Vagina (tissue), 2 donors: ENCODE measurements at regions not wholly inside any gene's neighbourhood (a gene's known extent, or its start where the extent isn't known, plus 50 kb on each side); places are given as distances from the start of the nearest gene placed in this dataset. TPM values are rescaled to one million over a fixed set of nuclear protein-coding genes. Genes with fewer than 3 reads are reported as not detected.
"Not testable (repeated sequence)": the region's sequence is repeated elsewhere in the genome, so short reads cannot be mapped to it uniquely, and the experiment has no call there.

Experiments
- DNase-seq, 2 donors: peaks; one replicate each; pipeline ENCODE4 v3.0.0-alpha.2; 2017; ENCODE audit errors: extremely low spot score in 2 of 2
- H3K27ac ChIP-seq: fragments of 200-600 bp; sonication (generic); one replicate; pipeline ENCODE4 v1.5.1; 2019
- H3K27me3 ChIP-seq: fragments of 200-600 bp; sonication (generic); one replicate; pipeline ENCODE4 v1.5.1; 2019
- H3K36me3 ChIP-seq, 2 donors: fragments of 200-600 bp; sonication (generic); one replicate each; pipeline ENCODE4 v1.5.1; 2017 to 2019
- H3K4me1 ChIP-seq: fragments of 200-600 bp; sonication (generic); one replicate; pipeline ENCODE4 v1.5.1; 2019
- H3K4me3 ChIP-seq, 2 donors: fragments of 200-600 bp; sonication (generic); 1 replicate in 1 of 2; 2 replicates in 1 of 2; pipeline ENCODE4 v1.5.1; 2016 to 2019
- H3K9me3 ChIP-seq: fragments of 200-600 bp; sonication (generic); one replicate; pipeline ENCODE4 v1.5.1; 2019
- POLR2A ChIP-seq, 2 donors: fragments of 450-650 bp; IDR thresholded peaks; one replicate each; pipeline ENCODE4 v1.6.1; 2017; ENCODE audit warnings: antibody characterized with exemption in 2 of 2, mild to moderate bottlenecking in 2 of 2, moderate library complexity in 2 of 2
- POLR2AphosphoS5 ChIP-seq, 2 donors: sonication (generic); formaldehyde crosslinking; IDR thresholded peaks; one replicate each; pipeline ENCODE4 v1.9.0; 2017; ENCODE audit warnings: antibody characterized with exemption in 2 of 2, mild to moderate bottlenecking in 2 of 2, low read depth in 1 of 2; ENCODE audit not compliant: insufficient read depth in 1 of 2
- intact Hi-C: fragments of 100-400 bp; cut with DNase I; formaldehyde crosslinking; loops from one replicate; pipeline ENCODE4 v1.15.1; 2023
- small RNA-seq: library from RNA; depleted of rRNA; stranded (forward); fragments of <200 nt; gene quantifications from one replicate; pipeline ENCODE3, GENCODE V24; 2016
- TF ChIP-seq, protein P1 (sequence below), 3 experiments: fragments of 450-650 bp in 2 of 3; fragments of 200-600 bp in 1 of 3; sonication (generic) in 1 of 3; IDR thresholded peaks; one replicate each; pipeline ENCODE4 v1.5.1; 2017 to 2019; ENCODE audit warnings: antibody characterized with exemption in 3 of 3, mild to moderate bottlenecking in 2 of 3, moderate library complexity in 2 of 3

DNA sequence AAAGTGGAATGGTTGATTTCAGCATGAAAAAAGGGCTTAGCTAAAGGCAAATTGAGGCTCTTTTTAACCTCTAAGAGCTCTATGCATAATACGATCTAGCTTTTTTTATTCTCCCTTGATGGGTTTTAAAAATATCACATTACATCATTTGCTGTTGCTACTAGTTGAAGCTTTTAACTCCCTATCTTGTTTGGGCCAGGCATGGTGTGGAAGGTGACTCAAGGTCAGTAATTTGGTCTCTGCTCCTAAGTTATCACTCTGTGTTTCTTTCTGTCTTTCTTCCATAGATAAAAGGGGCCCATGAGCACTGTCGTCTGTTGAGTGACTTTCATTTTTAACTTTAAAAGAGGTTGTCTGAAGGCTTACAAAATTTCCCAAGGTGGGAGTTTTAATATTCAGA is 58.1 kb upstream of the GOT2 start:
- Histone ChIP-seq H3K27me3 (no peaks in the 10 kb centered on the region), H3K4me1 (no peaks in the 10 kb centered on the region), H3K4me3 (no peak overlapping the region), H3K9me3 (no peaks in the 10 kb centered on the region), H3K36me3 (no peaks in the 10 kb centered on the region), H3K27ac (no peak overlapping the region)
- intact Hi-C loops: no loop called here
- TF ChIP-seq POLR2A (IDR thresholded peaks at IDR 0.05) (no peak), POLR2AphosphoS5 (IDR thresholded peaks at IDR 0.05; ENCODE audit: insufficient read depth in 1 of 2, low read depth in 1 of 2) (no peak)
- TF ChIP-seq, protein P1, sequence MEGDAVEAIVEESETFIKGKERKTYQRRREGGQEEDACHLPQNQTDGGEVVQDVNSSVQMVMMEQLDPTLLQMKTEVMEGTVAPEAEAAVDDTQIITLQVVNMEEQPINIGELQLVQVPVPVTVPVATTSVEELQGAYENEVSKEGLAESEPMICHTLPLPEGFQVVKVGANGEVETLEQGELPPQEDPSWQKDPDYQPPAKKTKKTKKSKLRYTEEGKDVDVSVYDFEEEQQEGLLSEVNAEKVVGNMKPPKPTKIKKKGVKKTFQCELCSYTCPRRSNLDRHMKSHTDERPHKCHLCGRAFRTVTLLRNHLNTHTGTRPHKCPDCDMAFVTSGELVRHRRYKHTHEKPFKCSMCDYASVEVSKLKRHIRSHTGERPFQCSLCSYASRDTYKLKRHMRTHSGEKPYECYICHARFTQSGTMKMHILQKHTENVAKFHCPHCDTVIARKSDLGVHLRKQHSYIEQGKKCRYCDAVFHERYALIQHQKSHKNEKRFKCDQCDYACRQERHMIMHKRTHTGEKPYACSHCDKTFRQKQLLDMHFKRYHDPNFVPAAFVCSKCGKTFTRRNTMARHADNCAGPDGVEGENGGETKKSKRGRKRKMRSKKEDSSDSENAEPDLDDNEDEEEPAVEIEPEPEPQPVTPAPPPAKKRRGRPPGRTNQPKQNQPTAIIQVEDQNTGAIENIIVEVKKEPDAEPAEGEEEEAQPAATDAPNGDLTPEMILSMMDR (IDR thresholded peaks at IDR 0.05): no peak
- no peak for DNase-seq

DNA sequence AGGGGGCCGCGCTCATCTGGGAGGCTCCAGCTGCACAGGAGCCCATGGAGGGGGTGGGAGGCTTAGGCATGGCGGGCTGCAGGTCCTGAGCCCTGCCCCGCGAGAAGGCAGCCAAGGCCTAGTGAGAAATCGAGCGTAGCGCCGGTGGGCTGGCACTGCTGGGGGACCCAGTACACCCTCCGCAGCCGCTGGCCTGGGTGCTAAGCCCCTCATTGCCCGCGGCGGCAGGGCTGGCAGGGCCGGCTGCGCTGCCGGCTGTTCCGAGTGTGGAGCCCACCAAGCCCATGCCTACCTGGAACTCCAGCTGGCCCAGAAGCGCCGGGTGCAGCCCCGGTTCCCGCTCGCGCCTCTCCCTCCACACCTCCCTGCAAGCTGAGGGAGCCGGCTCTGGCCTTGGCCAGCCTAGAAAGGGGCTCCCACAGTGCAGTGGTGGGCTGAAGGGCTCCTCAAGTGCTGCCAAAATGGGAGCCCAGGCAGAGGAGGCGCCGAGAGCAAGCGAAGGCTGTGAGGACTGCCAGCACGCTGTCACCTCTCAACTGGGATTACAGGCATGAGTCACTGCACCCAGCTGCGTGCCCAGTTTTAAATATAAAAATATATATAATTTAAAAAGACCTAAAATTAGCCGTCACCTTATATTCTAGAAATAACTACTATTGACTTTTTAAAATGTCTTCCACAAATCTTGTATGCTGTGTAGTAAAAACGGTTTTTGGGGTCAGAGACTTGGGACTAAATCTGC is 56.9 kb upstream of the GOT2 start:
- not testable (repeated sequence) for DNase-seq

GRCh38 chr16:58789351-58789750 is 55.2 kb upstream of the GOT2 start:
- no peak for DNase-seq
- intact Hi-C loops: no loop called here

More for the DNA sequence above, 56.9 kb upstream of the GOT2 start:
- H3K27me3 ChIP-seq, intact Hi-C loops, H3K27ac ChIP-seq, H3K36me3 ChIP-seq, H3K4me1 ChIP-seq, H3K9me3 ChIP-seq, H3K4me3 ChIP-seq: not testable (repeated sequence)

More at GRCh38 chr16:58789351-58789750, 55.2 kb upstream of the GOT2 start:
- TF ChIP-seq POLR2A (IDR thresholded peaks at IDR 0.05): no peak
- TF ChIP-seq, protein P1 (IDR thresholded peaks at IDR 0.05): no peak
- TF ChIP-seq POLR2AphosphoS5 (IDR thresholded peaks at IDR 0.05; ENCODE audit: insufficient read depth in 1 of 2, low read depth in 1 of 2): no peak
- no peaks in the 10 kb centered on the region for H3K36me3 ChIP-seq
- H3K27me3 ChIP-seq: no peaks in the 10 kb centered on the region
- H3K4me3 ChIP-seq: no peak overlapping the region
- H3K4me1 ChIP-seq: no peaks in the 10 kb centered on the region
- H3K9me3 ChIP-seq: no peaks in the 10 kb centered on the region
- no peak overlapping the region for H3K27ac ChIP-seq

Small RNAs in the stretch of these regions (small RNA-seq; reads per million reads assigned to genes)
- gene AC018554.2 (not detected), gene AC092121.1 (not detected), gene RF00017 (not detected), gene RNU4-58P (not detected), gene RPS27P27 (not detected)
